Ishikawa (cell line): ENCODE measurements at regions not wholly inside any gene's neighbourhood (a gene's known extent, or its start where the extent isn't known, plus 50 kb on each side); places are given as distances from the start of the nearest gene placed in this dataset.

Source experiments
- CEBPB ChIP-seq: IDR thresholded peaks from 2 replicates; pipeline ENCODE4 v1.6.1; 2012
- CREB1 ChIP-seq: IDR thresholded peaks from 2 replicates; pipeline ENCODE4 v1.6.1; 2012; ENCODE audit warnings: low read depth
- EGR1 ChIP-seq: IDR thresholded peaks from 2 replicates; pipeline ENCODE4 v1.6.1; 2012
- EP300 ChIP-seq: IDR thresholded peaks from 2 replicates; pipeline ENCODE4 v1.6.1; 2012; ENCODE audit warnings: borderline replicate concordance
- FOXM1 ChIP-seq: IDR thresholded peaks from 2 replicates; pipeline ENCODE4 v1.6.1; 2012; ENCODE audit warnings: low read depth, borderline replicate concordance
- NFIC ChIP-seq: IDR thresholded peaks from 2 replicates; pipeline ENCODE4 v1.6.1; 2012
- RAD21 ChIP-seq: IDR thresholded peaks from 2 replicates; pipeline ENCODE4 v1.6.1; 2012; ENCODE audit warnings: low read depth
- TAF1 ChIP-seq: IDR thresholded peaks from 2 replicates; pipeline ENCODE4 v1.6.1; 2012; ENCODE audit warnings: low read depth, mild to moderate bottlenecking
- TCF12 ChIP-seq: IDR thresholded peaks from 2 replicates; pipeline ENCODE4 v1.6.1; 2012; ENCODE audit warnings: low read depth
- TEAD4 ChIP-seq: IDR thresholded peaks from 2 replicates; pipeline ENCODE4 v1.6.1; 2012
- YY1 ChIP-seq: IDR thresholded peaks from 2 replicates; pipeline ENCODE4 v1.6.1; 2012; ENCODE audit warnings: low read depth
- ZBTB7A ChIP-seq: IDR thresholded peaks from 2 replicates; pipeline ENCODE4 v1.6.1; 2012; ENCODE audit warnings: low read depth
- TF ChIP-seq, protein P1 (sequence below): IDR thresholded peaks from 2 replicates; pipeline ENCODE4 v1.6.1; 2012
- TF ChIP-seq, protein P2 (sequence below): IDR thresholded peaks from 2 replicates; pipeline ENCODE4 v1.6.1; 2012; ENCODE audit warnings: low read depth, mild to moderate bottlenecking
- TF ChIP-seq, protein P3 (sequence below): IDR thresholded peaks from 2 replicates; pipeline ENCODE4 v1.6.1; 2012

DNA sequence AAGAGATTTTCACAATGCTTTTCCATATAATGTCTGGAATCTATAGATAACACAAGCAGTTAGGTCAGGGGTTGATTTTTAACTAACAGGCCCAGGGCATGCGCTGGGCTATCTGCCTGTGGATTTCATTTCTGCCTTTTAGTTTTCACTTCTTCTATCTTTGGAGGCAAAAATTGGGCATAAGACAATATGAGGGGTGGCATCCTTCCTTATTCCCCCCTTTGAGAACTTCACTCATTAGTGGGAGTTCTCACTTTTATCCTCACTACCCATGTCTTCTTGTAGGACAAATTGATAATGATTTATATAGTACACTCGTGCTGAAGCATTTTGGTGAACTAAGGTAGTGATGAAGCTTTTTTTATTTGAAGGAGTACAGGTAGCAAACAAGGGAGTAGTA lies 2155.5 kb downstream of the TP53TG3F start:
- TF ChIP-seq, protein P1, sequence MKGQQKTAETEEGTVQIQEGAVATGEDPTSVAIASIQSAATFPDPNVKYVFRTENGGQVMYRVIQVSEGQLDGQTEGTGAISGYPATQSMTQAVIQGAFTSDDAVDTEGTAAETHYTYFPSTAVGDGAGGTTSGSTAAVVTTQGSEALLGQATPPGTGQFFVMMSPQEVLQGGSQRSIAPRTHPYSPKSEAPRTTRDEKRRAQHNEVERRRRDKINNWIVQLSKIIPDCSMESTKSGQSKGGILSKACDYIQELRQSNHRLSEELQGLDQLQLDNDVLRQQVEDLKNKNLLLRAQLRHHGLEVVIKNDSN: peak; percentile 50; the same call in 1 of the 2 replicates

DNA sequence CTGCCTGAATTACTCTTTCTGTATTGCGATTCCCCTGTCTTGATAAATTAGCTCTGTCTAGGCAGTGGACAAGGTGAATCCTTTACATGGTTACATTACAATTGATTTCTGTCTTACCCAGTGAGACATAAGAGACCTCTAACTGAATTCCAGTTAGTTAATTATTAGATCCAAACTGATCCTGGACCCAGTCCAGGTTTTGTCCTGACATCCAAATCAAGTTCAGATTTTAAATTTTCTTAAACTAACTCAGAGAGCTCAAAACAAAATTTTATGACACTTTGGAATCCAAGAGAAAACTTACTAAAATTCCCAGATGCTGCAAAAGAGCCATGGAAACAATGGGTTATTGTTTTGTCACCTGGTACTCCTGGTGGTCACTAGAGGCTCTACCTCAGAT lies 2166.6 kb downstream of the TP53TG3F start:
- TF ChIP-seq TEAD4 (no peak), ZBTB7A (no peak), RAD21 (no peak), TAF1 (no peak), CREB1 (no peak), EGR1 (no peak), TCF12 (no peak), CEBPB (no peak), EP300 (no peak), FOXM1 (no peak), NFIC (no peak), YY1 (no peak)
- TF ChIP-seq, protein P2, sequence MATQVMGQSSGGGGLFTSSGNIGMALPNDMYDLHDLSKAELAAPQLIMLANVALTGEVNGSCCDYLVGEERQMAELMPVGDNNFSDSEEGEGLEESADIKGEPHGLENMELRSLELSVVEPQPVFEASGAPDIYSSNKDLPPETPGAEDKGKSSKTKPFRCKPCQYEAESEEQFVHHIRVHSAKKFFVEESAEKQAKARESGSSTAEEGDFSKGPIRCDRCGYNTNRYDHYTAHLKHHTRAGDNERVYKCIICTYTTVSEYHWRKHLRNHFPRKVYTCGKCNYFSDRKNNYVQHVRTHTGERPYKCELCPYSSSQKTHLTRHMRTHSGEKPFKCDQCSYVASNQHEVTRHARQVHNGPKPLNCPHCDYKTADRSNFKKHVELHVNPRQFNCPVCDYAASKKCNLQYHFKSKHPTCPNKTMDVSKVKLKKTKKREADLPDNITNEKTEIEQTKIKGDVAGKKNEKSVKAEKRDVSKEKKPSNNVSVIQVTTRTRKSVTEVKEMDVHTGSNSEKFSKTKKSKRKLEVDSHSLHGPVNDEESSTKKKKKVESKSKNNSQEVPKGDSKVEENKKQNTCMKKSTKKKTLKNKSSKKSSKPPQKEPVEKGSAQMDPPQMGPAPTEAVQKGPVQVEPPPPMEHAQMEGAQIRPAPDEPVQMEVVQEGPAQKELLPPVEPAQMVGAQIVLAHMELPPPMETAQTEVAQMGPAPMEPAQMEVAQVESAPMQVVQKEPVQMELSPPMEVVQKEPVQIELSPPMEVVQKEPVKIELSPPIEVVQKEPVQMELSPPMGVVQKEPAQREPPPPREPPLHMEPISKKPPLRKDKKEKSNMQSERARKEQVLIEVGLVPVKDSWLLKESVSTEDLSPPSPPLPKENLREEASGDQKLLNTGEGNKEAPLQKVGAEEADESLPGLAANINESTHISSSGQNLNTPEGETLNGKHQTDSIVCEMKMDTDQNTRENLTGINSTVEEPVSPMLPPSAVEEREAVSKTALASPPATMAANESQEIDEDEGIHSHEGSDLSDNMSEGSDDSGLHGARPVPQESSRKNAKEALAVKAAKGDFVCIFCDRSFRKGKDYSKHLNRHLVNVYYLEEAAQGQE: no peak
- TF ChIP-seq, protein P3, sequence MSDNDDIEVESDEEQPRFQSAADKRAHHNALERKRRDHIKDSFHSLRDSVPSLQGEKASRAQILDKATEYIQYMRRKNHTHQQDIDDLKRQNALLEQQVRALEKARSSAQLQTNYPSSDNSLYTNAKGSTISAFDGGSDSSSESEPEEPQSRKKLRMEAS: no peak
- TF ChIP-seq, protein P1: no peak

DNA sequence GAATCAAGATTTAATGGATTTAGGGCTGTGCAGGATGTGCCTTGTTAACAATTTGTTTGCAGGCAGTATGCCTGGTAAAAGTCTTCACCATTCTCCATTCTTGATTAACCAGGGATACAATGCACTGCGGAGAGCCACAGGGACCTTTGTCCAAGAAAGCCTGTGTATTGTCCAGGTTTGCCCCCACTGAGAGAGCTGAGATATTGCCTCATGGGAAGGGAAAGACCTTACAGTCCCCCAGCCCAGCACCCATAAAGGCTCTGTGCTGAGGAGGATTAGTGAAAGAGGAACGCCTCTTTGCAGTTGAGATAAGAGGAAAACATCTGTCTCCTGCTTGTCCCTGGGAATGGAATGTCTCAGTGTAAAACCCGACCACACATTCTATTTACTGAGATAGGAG lies 2169.6 kb downstream of the TP53TG3F start:
- TF ChIP-seq FOXM1 (no peak), NFIC (no peak)

DNA sequence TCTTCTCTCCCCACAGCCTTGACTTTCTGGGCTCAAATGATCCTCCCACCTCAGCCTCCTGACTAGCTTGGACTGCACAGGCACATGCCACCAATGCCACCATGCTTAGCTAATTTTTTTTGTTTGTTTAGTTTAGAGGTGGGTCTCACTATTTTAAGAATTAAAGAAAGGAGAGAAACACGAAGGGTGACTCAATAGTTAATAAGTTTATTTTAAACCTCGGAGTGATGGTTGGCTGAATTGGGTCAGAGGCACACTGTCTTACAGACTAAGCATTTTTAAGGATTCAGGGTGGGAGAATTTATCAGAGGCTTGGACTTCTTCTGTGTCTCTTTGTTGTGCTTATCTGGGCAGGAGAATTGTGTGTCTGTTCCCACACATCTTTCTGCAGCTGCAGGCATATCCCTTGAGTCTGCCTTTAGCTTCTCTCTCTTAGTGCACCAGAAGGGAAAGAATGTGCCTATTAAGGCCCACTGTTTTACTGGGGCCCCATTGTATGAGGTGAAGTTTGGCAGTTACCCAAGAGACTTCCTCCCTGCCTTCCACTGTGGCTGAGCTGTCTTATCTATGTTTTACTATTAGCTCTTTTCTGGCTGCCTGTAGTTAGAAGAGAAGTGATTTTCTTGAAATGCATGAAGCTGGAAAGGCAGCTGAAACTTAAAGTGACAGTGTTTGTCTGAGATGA lies 2172.0 kb downstream of the TP53TG3F start:
- no peak for TF ChIP-seq NFIC
- TF ChIP-seq, protein P1: no peak
- no peak for TF ChIP-seq RAD21
- no peak for TF ChIP-seq TEAD4
- no peak for TF ChIP-seq ZBTB7A
- TF ChIP-seq EGR1: no peak
- TF ChIP-seq, protein P2: no peak
- no peak for TF ChIP-seq CEBPB
- TF ChIP-seq, protein P3: no peak
- no peak for TF ChIP-seq YY1
- TF ChIP-seq CREB1: no peak
- TF ChIP-seq TAF1: no peak
- TF ChIP-seq EP300: no peak
- TF ChIP-seq FOXM1: no peak
- TF ChIP-seq TCF12: no peak

DNA sequence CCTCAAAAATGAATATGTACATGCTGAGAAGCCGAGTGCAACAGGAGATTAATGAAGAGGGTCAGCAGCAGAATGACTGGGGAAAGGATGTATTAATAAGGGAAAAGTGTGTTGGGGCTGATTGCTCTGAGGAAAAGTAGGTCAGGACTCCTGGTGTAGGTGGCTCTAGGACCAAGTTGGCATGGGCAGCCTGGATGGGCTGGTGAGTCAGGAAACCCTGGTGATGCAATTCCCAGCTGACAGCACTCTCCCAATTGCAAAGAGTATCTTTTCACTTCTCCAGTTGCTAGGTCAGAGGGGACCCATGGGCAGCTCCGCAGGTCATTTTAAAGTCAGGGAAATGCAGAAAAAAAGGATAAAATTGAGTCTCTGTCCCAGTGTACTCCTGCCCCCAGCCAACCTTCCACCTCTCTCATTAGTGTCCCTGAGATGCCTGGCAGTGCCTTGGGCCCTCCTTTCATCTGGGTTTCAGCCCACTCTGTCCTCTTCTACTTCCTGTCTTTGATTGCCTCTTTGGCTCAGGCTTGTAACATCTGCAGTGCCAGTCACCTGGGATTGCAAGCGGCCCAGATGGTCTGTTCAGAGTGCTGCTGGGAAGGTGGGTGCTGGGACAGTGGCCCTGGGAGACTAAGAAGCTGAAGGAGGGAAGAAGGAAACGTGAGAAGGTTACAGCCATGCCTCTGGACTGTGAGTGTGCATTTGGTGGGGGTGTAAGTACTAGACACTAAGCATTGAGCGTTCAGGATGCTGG lies 2177.2 kb downstream of the TP53TG3F start:
- TF ChIP-seq EP300 (no peak), CREB1 (no peak), CEBPB (no peak), TEAD4 (no peak), YY1 (no peak), TCF12 (no peak), RAD21 (no peak), FOXM1 (no peak)
- TF ChIP-seq, protein P3: no peak
- TF ChIP-seq, protein P2: no peak
